Breast epithelium (tissue), 4 donors: ENCODE measurements at regions not wholly inside any gene's neighbourhood (a gene's known extent, or its start where the extent isn't known, plus 50 kb on each side); places are given as distances from the start of the nearest gene placed in this dataset.

Source experiments
- DNase-seq, 2 donors: peaks; one replicate each; pipeline ENCODE4 v3.0.0-alpha.2; 2019; ENCODE audit warnings: low spot score in 2 of 2
- H3K27ac ChIP-seq, 2 donors: fragments of 200-600 bp; sonication (generic) in 1 of 2; one replicate each; pipeline ENCODE4 v1.5.1; 2016 to 2019; ENCODE audit warnings: mild to moderate bottlenecking in 1 of 2
- H3K27me3 ChIP-seq, 2 donors: fragments of 200-600 bp; sonication (generic) in 1 of 2; one replicate each; pipeline versions ENCODE4 v1.5.1 to v1.6.0; 2017 to 2019; ENCODE audit warnings: control low read depth in 1 of 2, mild to moderate bottlenecking in 1 of 2
- H3K36me3 ChIP-seq: fragments of 200-600 bp; one replicate; pipeline ENCODE4 v1.5.1; 2019
- H3K4me1 ChIP-seq, 2 donors: fragments of 200-600 bp; sonication (generic); one replicate each; pipeline ENCODE4 v1.5.1; 2016 to 2019; ENCODE audit warnings: control low read depth in 1 of 2
- H3K4me3 ChIP-seq, 3 donors: fragments of 200-600 bp; sonication (generic); 1 replicate in 2 of 3; 2 replicates in 1 of 3; pipeline ENCODE4 v1.5.1; 2016 to 2019; ENCODE audit warnings: mild to moderate bottlenecking in 3 of 3, moderate library complexity in 2 of 3
- H3K9me3 ChIP-seq, 2 donors: fragments of 200-600 bp; sonication (generic) in 1 of 2; one replicate each; pipeline ENCODE4 v1.5.1; 2016 to 2019; ENCODE audit warnings: control low read depth in 1 of 2
- POLR2A ChIP-seq: fragments of 450-650 bp; IDR thresholded peaks from one replicate; pipeline ENCODE4 v1.6.1; 2016; ENCODE audit warnings: antibody characterized with exemption, mild to moderate bottlenecking, moderate library complexity
- POLR2AphosphoS5 ChIP-seq, 3 donors: sonication (generic); formaldehyde crosslinking; IDR thresholded peaks; one replicate each; pipeline ENCODE4 v1.6.1; 2017; ENCODE audit warnings: antibody characterized with exemption in 3 of 3
- intact Hi-C: fragments of 100-400 bp; cut with DNase I; formaldehyde crosslinking; loops from one replicate; pipeline ENCODE4 v1.15.1; 2023; ENCODE audit warnings: low total_unique reads
- TF ChIP-seq, protein P1 (sequence below), 3 donors: fragments of 450-650 bp; IDR thresholded peaks; one replicate each; pipeline ENCODE4 v1.5.1; 2016 to 2017; ENCODE audit warnings: antibody characterized with exemption in 3 of 3, mild to moderate bottlenecking in 3 of 3, moderate library complexity in 3 of 3

DNA sequence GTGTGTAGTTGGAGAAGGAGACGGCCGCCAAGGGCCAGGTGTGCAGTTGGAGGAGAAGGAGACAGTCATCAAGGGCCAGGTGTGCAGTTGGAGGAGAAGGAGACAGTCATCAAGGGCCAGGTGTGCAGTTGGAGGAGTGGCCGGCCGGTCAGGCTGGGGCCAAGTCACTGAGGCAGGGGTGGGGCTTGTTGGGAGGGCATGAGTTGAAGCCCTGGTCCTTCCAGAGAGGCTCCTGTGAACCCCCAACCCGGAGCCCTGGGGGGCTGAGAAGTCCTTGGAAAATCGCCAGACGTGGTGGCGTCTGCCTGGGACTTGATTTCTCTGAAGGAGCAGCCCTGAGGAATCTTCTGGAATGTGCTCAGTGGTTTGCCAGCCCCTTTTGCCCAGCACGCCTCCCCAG lies 1320.5 kb downstream of the BRD1 start:
- Histone ChIP-seq H3K4me1 (no peaks in the 10 kb centered on the region), H3K36me3 (no peaks in the 10 kb centered on the region), H3K9me3 (no peaks in the 10 kb centered on the region), H3K4me3 (no peak overlapping the region), H3K27ac (no peak overlapping the region), H3K27me3 (peaks cover 0 to 25% of the 10 kb centered on the region in 2 donors)
- intact Hi-C loops: no loop called here
- TF ChIP-seq POLR2A: no peak
- TF ChIP-seq, protein P1, sequence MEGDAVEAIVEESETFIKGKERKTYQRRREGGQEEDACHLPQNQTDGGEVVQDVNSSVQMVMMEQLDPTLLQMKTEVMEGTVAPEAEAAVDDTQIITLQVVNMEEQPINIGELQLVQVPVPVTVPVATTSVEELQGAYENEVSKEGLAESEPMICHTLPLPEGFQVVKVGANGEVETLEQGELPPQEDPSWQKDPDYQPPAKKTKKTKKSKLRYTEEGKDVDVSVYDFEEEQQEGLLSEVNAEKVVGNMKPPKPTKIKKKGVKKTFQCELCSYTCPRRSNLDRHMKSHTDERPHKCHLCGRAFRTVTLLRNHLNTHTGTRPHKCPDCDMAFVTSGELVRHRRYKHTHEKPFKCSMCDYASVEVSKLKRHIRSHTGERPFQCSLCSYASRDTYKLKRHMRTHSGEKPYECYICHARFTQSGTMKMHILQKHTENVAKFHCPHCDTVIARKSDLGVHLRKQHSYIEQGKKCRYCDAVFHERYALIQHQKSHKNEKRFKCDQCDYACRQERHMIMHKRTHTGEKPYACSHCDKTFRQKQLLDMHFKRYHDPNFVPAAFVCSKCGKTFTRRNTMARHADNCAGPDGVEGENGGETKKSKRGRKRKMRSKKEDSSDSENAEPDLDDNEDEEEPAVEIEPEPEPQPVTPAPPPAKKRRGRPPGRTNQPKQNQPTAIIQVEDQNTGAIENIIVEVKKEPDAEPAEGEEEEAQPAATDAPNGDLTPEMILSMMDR (IDR thresholded peaks at IDR 0.05): no peak
- TF ChIP-seq POLR2AphosphoS5 (IDR thresholded peaks at IDR 0.05): no peak
- no peak for DNase-seq

DNA sequence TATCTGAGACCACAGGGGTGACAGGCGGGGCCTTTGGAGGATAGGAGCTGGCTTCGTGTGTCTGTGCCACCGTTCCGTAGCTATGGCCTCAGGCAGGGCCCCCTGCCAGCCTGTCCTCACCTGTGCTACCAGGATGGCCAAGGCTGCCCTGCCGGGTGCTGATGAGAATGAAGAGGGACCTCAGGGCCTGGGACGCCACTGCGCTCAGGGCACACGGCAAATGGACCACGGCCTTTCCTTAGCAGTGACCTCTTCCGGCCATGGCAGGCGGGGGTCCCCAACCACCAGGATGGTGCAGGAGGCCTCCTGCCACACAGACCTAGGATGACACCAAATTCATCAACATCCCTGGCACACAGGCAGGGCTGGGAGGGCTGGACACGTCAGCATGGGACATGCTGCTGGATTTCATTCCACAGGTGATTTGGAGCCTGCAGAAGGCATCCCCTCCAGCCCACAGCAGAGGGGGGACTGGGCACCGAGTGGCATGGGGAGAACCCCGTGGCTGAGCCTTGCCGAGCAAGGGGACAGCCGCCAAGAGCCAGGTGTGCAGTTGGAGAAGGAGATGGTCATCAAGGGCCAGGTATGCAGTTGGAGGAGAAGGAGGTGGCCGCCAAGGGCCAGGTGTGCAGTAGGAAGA lies 1321.0 kb downstream of the BRD1 start:
- H3K4me1 ChIP-seq: no peaks in the 10 kb centered on the region
- intact Hi-C loops: no loop called here
- no peak for DNase-seq
- H3K9me3 ChIP-seq: no peaks in the 10 kb centered on the region
- no peak overlapping the region for H3K27ac ChIP-seq
- no peak for TF ChIP-seq POLR2A
- no peak for TF ChIP-seq POLR2AphosphoS5 (IDR thresholded peaks at IDR 0.05)
- TF ChIP-seq, protein P1 (IDR thresholded peaks at IDR 0.05): no peak
- H3K27me3 ChIP-seq: peaks cover 0 to 25% of the 10 kb centered on the region in 2 donors
- no peaks in the 10 kb centered on the region for H3K36me3 ChIP-seq
- H3K4me3 ChIP-seq: no peak overlapping the region

DNA sequence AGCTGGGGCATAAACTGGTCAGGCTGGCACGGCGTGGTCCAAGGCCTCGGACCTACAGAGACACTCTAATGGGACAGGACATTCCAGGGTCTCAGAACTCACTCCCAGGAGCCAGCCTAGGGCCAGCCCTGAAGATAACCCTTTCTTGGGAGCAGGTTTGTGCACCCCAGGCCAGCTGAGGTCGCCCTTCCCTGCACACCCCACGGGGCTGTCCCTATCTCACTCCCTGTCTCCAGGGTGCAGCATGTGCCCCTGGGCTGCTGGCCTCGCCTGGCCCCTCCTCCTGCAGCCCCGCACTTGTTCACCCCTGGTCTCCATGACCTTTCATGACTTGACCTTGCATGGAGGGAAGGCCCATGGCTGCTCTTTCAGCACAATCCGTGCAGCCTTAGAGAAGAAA lies 1321.8 kb downstream of the BRD1 start:
- Histone ChIP-seq H3K9me3 (no peaks in the 10 kb centered on the region), H3K4me1 (no peaks in the 10 kb centered on the region), H3K4me3 (no peak overlapping the region), H3K27ac (no peak overlapping the region), H3K36me3 (no peaks in the 10 kb centered on the region), H3K27me3 (peaks cover 0 to 28% of the 10 kb centered on the region in 2 donors)
- DNase-seq: no peak
- intact Hi-C loops: no loop called here
- TF ChIP-seq POLR2AphosphoS5 (IDR thresholded peaks at IDR 0.05) (no peak), POLR2A (no peak)
- TF ChIP-seq, protein P1 (IDR thresholded peaks at IDR 0.05): no peak

DNA sequence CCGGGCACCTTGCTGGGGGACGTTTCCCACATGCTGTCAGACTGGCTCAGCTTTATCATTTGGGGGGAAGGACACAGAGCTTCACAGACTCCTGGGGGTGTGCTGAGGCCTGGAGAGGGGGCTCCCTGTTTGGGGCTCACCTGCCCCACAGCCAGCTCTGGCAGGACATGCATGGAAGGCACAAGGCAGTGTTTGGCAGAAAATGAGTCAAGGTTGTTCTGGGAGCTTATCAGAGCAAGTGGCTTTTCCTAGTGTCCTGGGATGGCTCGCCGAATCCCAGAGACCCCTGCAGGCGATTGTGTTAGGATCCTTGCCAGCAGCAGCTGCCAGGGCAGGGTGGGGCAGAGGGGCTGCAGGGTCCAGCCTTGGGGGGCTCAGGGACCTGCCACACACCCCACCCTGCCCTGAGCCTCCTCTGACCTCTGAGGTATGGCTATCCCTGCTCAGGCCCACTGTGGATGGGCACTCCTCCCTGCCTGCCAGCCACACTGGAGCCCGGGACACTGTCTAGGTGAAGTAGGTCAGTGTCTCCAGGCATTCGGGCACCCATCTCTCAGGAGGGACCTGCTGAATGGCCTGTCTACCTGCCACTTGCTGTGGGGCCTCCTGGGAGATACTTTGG lies 1323.0 kb downstream of the BRD1 start:
- DNase-seq: no peak
- H3K27me3 ChIP-seq: peaks cover 0 to 34% of the 10 kb centered on the region in 2 donors
- intact Hi-C loops: no loop called here
- H3K9me3 ChIP-seq: no peaks in the 10 kb centered on the region
- no peaks in the 10 kb centered on the region for H3K36me3 ChIP-seq
- TF ChIP-seq POLR2A (no peak), POLR2AphosphoS5 (IDR thresholded peaks at IDR 0.05) (no peak)
- TF ChIP-seq, protein P1 (IDR thresholded peaks at IDR 0.05): no peak
- H3K27ac ChIP-seq: no peak overlapping the region
- no peaks in the 10 kb centered on the region for H3K4me1 ChIP-seq
- H3K4me3 ChIP-seq: no peak overlapping the region

DNA sequence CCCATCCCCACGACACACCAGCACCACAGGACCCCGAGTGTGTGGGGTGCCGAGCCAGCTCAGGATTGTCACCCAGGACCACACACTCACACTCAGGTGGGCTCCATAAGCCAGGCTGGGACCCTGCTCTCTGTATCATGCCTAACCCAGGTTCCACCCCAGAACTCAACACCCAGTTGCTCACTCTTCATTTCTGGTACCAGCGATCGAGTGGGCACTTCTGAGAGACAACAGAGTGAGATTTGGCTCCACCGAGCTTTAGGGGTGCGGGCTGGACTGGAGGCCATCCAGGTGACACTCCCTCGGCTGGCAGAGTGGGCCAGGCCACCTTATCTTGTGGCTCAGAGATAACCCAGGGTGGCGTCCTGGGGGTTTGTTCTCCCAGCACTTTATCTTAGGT lies 1323.8 kb downstream of the BRD1 start:
- intact Hi-C loops: no loop called here

More for the DNA sequence above, 1323.8 kb downstream of the BRD1 start:
- DNase-seq: no peak
- no peak overlapping the region for H3K27ac ChIP-seq
- H3K4me3 ChIP-seq: no peak overlapping the region
- H3K9me3 ChIP-seq: no peaks in the 10 kb centered on the region
- TF ChIP-seq POLR2A: no peak
- TF ChIP-seq, protein P1 (IDR thresholded peaks at IDR 0.05): no peak
- TF ChIP-seq POLR2AphosphoS5 (IDR thresholded peaks at IDR 0.05): no peak
- no peaks in the 10 kb centered on the region for H3K4me1 ChIP-seq
- no peaks in the 10 kb centered on the region for H3K36me3 ChIP-seq
- peaks cover 0 to 34% of the 10 kb centered on the region in 2 donors for H3K27me3 ChIP-seq
